ELF-1 (cell line): ENCODE measurements at regions not wholly inside any gene's neighbourhood (a gene's known extent, or its start where the extent isn't known, plus 50 kb on each side); places are given as distances from the start of the nearest gene placed in this dataset.

ENCODE experiments used
- DNase-seq: peaks from one replicate; pipeline ENCODE4 v3.0.0-alpha.2; 2016; ENCODE audit warnings: low read depth, low spot score

DNA sequence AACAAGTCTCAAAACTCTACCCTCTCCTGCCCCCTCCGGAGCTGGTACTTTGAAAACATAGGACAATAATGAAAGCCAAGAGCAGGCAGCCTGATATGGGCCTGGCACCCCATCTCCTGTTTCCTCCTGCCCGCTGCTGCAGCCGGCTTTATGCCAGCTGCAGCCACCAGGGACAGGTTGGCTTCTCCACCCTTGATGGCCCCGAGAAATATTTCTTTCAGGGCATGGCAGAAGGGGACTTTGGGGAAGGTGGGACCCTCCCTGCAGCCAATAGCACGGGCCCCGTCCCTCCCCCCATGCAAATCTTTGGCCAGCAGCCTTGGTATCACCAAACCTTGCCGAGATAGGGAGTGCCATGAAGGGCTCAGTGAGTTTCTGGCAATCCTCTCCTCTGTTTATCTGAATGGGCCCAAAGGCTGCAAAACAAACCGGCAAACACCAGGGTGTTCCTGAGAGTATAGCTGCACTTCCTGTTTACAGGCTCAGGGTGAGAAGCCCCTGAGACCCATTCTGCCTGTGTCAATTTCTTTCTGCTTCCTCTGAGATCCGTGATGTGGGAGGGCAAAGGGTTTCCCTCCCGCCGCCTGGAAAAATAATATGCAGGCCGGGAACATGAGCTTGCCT lies 73.4 kb upstream of the BOD1 start:
- no peak for DNase-seq

DNA sequence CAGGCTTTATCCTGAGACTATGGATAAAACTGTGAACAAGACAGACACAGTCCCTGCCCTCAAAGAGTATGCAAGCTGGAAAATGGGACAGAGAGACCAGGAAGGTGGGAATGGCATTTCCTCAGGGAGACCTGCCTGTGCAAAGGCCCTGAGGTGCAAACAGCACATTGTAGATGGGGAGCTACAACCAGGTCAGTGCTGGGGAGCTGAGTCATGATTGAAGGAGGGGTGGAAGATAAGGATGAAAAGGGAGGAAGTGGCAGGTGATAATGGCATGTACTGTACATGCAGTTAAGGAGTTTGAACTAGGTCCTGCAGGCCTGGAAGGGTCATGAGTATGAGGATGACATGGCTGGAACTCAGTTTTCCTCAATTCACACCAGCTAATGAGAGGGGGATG lies 75.5 kb upstream of the BOD1 start:
- DNase-seq = no peak

DNA sequence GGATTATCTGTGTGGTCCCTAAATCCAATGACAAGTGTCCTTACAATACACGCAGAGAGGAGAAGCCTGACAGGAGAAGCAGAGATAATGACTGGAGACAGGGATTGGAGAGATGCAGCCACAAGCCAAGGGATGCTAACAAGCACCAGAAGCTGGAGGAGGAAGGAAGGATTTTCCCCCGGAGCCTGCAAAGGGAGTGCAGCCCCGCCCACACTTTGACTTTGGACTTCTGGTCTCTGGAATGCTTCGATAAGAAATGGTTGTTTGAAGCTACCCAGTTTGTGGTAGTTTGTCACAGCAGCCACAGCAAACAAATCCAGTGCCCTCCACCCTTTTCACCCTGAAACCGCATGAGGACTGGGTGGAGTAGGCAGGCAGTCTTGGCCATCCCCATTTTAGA lies 77.2 kb upstream of the BOD1 start:
- no peak for DNase-seq

DNA sequence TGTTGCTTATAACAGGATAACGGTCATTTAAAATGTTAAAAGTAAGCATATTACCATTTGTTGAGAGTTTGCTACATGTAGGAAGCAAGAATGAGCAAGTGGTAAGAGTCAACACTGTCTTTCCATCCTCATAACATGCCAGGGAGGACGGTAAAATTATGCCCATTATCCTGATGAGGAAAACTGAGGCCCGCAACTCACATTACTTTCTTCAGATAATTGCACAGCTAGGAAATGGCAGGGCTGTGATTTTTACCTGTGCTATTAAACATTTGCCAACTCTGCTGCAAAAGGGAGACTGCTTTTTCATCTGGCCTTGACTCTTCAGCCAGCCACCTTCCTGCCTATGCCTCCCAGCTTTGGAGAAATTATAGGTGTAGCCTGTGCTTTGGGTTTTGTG lies 79.8 kb upstream of the BOD1 start:
- no peak for DNase-seq

DNA sequence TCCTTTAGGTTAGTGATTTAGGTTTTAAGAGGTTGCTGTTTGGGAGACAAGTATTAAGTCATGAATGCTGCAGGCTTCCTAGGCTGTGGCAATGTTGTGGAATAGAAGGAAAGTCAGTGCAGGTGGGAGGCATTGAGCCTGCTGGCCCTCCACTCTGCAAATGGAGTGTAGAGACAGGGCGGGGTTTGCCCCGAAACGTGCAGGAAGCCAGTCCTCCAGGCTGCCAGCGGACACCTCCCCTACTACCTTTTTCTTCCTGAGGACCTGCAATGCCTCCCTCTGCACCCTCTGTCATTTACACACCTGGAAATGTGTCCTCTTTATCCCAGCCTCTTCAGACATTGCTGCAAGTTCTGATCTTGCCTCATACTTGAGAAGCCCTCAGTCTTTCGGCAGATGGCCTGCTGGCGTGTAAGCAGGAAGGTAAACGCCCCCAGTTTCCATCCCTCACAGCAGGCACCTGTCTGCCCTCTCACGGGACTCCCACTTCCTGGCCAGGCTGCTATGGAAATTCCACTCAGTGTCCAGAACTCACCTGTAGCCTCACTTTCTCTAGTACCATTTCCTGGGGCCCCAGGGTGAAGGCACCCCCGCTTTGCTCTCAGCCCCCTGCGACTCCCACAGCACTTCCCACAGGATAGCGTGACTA lies 81.6 kb upstream of the BOD1 start:
- DNase-seq = no peak

DNA sequence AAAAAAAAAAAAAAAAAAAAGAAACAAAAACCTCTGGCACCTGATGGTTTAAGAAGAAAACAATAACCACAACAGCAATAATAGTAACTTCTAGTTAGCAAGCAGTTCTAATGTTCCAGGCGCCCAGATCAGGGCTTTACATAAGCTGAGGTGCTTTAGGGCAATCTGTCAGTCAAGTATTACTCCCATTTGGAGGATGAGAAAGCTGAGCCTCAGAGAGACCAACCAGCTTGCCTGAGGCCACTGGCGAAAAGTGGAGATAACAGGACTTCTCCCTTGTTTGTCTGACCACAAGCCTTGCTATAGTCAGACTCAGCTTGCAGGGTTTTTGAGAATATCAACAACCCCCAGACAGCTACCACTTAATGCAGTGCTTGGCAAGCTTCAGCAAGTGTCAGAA lies 83.5 kb upstream of the BOD1 start:
- peak; percentile 60 for DNase-seq

DNA sequence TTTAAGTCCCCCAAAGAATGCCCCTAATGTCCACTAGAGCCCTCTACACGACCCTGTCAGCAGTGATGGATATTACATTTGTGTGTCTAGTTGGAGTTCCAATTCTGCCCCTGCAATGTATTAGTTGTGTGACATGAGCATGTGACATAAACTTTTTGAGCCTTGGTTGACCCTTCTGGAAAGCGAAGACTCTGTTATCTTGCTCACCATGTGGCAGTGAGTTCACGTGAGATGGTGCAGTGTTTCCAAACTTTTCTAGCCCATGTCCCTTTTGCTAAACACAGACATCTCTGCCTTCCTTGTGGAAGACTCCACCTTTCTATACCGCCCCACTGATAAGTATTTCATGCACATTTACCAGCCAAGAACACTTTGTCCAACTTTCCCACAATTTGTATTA lies 87.0 kb upstream of the BOD1 start:
- no peak for DNase-seq

DNA sequence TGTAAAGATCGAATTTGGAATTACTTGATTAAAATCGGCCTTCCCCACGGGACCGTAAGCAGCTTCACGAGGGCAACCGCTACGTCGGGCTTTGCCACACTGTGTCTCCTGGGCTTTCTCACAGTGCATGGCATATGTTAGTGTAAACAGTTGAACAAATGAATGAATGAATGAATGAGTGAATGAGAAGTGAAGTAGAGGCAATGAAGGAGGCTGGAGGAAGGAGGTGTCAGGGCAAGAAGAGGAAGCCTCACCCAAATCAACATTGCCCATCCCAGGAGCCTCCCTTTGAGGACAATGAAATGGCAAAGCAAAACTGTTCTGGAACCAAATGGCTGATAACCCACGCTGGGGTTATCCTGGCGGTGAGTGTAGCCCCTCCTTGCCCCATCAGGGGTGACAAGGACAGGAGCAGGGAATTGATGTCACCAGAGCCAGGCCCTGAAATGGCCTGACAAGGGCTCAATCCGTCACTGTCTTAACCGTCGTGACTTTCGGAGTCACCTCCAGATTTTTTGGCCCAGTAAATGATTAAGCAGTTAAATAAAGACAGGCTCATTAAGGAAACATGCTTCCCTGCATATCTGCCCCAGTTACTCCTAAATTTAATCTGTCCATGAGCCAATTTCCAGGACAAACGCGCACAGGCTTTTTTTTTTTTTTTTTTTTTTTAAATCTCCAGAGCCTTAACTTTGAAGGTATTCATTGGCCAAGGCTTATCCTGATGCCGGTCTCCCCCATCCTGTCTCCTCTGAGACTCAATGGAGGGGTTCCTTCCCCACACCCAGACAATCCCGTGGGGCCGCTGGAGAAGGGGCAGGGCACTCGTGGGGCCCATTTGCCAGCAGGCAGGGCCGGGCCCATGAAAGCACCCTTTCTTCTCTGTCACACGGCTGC lies 88.4 kb upstream of the BOD1 start:
- no peak for DNase-seq

DNA sequence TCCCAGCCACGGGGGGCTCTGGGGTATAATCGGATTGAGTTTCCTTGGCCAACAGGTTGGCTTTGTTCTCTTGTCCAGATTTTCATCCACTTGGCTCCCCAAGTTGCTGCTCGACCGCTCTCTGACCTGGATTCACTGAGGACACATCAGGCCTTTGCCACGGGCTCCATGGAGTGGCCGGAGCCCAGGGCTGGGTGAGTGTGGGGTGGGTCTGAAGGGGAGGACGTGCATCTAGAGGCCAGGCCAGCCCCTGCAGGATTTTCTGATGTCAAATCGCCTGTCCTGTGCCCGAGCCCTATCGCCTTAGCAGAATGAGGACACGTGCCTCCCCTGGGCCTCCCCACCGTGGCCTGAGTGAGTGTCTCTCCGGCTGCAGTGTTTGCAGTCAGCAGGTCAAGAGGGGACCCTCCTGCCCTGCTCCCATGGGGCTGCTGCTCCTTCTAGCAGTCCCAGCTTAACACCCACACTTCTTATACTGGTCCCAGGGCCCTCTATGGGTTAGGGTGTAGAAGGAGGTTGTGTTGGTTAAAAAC lies 89.1 kb upstream of the BOD1 start:
- no peak for DNase-seq

DNA sequence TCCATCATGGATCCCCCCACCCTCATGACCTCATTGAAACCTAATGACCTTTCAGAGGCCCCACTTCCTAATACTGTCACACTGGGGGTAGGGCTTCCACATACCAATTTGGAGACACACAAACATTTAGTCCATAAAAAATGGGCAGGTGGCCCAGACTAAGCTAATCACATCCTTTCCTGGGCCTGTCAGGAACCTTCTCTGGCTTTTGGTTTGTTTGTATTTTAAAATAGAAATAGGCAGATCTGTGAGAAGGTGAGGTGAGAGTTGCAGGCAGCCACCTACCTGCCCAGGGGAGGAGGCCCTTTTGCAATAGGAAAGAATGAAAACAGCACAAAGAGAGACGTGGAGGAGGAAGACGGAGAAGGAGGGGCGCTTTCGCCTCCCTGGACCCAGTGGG lies 90.2 kb upstream of the BOD1 start:
- no peak for DNase-seq

DNA sequence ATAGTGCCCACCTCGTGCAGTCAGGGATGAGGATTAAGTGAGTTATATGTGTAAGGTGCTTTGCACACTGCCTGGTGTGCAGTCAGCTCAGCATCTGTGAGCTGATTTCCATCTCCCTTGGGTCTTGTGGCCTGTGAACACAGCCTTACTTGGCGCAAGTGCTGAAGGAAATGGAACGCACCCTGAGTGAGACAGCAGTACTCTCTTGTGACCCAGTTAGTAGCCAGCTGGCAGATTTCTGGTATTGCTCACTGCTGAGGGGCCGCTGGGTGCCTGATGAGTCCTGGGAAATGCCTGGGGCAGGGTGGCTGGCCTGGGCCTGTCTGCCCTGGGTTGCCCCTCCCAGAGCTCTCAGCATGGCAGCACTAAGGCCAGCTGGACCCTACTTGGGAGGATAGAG lies 90.9 kb upstream of the BOD1 start:
- DNase-seq = no peak

DNA sequence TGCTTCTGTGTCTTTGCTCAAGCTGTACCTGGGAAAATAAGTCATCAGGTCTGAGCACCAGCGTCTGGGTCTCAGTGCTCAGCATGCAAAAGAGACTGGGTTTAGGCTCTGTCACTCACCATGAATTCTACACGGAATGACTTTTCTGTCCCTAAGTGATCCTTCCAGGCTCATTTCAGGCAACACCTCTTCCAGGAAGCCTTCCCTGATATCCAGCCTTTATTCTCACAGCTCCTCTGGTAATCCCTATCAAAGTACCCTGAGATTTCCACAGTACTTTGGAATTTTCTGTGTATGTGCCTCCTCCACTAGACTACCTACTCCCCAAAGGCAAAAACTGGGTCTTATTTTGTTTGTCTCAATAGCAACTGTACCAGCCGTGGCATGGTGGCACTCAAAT lies 92.7 kb upstream of the BOD1 start:
- DNase-seq = no peak

DNA sequence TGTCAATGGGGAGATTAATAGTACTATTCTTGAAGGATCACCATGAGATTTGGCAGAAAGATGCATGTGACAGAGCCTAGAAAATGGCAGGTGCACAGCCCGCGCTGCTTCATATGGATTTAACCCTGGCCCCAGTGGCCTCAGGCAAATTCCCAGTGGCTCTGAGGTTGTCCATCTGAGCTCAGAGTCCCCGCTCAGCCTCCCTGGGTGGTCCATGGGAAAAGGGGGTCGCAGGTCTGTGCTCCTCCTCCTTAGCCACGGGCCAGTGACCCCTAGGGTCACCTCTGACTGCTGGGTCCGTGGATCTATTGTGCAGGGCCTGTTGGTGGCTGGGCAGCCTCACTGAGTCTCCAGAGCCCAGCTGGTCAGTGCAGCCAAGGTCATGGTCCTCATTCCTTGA lies 93.3 kb upstream of the BOD1 start:
- DNase-seq = no peak

DNA sequence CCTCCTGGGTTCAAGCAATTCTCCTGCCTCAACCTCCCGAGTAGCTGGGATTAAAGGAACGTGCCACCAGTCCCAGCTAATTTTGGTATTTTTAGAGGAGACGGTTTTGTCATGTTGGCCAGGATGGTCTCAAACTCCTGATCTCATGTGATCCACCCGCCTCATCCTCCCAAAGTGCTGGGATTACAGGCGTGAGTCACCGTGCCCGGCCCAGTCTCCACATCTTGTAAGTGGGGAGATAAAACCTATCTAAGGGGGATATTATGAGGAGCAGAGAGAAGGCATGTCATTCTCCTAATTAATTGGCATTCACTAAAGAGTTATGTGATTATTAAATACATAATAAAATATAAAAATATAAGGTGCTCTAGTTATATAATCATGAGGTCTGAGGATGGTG lies 94.1 kb upstream of the BOD1 start:
- no peak for DNase-seq

DNA sequence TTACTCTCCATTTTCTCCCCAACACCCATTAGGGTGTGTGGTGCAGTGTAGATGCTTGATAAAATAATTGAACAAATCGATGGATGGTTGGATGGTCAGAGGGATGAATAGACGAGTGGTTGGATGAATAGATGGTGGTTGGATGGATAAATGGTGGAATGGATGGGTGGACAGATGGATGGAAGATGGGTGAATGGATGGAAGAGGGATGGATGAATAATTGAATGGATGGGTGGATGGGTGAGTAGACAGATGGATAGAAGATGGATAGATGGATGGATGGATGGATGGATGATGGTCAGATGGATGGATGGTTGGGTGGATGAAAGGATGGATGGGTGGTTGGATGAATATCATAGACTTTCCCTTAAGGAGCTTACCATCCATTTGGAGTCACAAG lies 95.0 kb upstream of the BOD1 start:
- DNase-seq = no peak

DNA sequence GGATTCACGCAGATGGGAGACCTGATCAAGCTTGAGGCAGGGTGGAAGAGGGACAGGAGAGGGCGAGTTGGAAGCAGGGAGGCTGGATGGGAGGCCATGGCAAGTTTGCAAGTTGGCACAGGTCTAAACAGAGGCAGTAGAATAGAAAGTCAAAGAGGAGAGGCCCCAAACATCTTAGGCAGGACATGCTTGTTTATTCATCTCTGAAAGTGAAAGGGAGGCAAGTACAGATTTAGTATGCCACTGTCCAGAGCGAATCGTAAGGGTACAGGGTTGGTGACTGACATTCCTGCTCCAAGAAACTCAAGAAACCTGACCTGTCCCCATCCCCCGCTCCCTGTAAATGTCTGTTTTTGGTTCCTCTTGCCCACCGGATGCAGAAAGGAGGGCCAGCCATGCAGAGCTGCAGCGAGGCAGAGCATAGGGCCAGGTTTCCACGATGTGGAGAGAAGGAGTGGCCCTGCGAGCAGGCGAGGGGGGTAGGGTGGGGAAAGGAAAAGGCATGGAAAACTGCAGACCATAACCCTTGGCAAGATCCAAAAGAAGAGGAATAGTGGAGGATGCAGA lies 96.2 kb upstream of the BOD1 start:
- DNase-seq = no peak

DNA sequence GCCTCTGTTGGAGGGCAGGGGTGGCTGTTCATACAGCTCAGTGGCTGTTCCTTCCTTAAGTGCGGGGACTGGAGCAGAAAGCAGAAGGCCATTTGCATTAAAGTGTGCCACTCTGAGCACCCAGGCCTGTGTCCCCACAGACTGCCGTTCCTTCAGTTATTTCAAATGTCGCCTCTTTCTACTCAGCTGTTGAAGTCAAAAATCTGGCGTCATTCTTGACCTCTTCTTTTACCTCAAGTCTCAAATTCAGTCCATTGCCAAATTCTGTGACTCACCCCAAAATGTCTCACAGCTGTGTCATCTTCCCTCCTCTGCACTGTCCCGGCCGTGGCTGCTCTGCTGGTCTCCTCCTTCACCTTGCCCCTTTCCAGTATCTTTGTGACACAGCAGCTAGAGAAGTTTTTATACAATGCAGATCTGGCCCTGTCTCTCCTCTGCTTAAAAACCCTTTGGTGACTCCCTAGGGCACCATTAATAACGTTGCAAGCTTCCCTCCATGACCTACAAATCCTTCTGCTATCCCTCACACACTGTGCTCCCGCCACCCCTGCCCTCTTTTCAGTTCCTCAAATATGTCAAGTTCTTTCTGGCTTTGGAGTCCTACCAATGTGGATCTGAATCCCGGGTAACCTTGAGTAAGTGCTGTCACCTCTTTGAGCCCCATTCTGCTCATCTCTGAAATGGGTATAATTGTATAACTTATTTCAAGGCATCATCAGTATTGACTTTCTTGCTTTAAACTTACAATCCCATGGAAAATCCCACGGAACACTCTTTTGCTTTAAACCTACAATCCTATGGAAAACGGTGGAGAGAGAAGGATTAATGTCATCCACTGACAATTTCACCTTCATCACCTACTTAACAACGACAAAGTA lies 98.3 kb upstream of the BOD1 start:
- no peak for DNase-seq

DNA sequence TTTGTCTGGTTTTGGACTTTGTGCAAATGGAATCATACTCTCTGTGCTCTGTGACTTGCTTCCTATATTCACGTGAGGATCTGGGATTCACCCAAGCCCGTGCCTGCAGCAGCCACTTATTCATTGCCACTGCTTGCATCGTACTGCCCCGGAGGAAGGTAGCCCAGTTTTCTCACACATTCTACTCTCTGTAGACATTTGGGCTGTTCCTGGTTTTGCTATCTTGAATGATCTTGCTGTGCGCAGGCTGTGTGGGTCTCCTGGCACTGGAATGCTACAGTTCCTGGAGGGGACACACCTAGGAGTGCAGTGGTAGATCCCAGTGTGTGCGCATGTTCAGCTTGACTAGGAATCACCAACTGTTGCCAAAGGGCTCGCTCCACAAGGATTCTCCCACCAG lies 99.2 kb upstream of the BOD1 start:
- DNase-seq = no peak

DNA sequence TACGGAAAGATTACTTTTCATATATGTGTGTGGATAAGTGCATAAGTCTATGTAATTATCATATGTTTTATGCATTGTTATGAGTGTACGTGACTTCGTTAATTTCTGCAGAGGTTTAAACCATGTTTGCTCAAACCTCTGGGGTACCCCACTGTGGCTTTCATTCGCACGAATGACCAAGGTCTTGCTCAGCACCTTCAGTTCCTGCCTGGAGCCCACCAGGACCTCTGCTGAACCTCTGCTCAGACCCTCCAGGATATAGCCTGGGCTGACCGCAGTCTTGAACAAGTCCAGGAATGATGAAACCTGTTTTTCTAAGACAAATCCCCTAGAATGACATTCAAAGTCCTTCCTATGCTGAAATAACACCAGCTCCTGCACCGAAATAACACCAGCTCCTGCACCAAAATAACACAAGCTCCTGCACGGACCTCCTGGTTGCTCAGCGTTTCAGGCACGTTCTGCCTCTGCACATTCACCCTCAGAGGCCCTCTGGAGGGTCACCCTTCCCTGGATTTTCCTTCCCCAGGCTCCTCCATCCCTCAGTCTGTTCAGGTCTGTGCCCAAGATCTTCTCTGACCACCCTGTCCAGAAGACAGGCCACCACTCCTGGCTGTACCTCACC lies 99.7 kb upstream of the BOD1 start:
- DNase-seq = no peak

DNA sequence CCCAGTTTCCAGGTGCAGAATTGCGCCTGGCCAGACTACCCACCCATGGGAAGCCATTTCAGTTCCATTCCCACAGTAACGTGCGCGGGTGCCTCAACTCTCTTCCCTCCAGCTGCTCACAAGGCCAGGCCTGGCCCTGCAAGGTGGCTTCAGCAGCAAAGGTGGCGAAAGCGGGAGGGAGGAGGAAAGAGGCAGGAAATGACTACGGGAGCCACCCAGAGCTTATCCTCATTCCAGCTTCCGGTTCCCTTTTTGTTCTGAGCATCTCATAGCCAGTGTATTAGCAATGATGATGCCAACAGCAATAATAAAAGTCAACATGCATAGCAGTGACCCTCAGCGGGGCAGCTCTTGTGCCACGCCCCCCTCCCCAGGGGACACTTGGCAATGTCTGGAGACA lies 101.5 kb upstream of the BOD1 start:
- DNase-seq = no peak

DNA sequence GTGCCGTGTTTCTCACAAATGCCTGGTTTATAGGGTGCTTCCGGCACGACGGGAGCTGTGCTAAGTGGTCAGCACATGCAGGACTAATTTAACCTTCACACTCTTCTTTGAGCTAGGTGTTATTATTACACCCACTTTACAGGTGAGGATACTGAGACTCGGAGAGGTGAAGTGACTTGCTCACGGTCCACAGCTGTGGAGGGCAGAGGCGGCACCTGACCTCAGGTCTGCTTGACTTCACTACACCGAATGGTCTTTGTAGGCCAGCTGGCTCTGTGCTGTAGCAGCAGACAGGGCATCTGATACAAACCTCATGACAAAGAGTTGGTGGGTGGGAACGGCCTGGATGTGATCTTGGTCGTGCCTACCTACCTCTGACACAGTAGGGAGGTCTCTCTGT lies 102.0 kb upstream of the BOD1 start:
- no peak for DNase-seq
